ENCODE measurements at regions not wholly inside any gene's neighbourhood (a gene's known extent, or its start where the extent isn't known, plus 50 kb on each side); places are given as distances from the start of the nearest gene placed in this dataset.

DNA sequence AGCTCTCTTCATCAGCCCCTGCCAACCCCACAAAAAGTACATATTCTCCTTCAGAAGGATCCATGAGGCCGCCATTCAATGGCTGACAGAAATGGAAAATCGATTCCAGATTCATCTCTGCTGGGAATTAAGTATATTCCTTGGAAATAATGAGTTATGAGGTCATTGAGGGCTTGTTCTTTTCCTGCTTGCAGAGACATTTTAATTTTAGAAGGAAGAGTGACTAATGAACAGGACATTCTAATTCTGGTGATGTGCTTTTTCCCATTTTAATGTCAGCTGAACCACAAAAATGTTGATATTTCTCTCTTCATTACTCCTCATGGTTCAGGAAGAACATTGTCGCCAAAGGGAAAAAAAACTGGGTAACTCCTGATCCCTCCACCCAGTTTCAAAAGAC is 314.0 kb downstream of the PIK3R1 start:
- DNase-seq (ENCODE audit: low read depth in 2 of 3, low spot score in 2 of 3) = no peak

GRCh38 chr5:68531970-68532369 is 316.4 kb downstream of the PIK3R1 start:
- no peak for DNase-seq (ENCODE audit: low read depth in 2 of 3, low spot score in 2 of 3)

GRCh38 chr5:68533051-68533450 is 317.5 kb downstream of the PIK3R1 start:
- DNase-seq (ENCODE audit: low read depth in 2 of 3, low spot score in 2 of 3) = no peak

GRCh38 chr5:68533571-68534084 is 318.1 kb downstream of the PIK3R1 start:
- DNase-seq (ENCODE audit: low read depth in 2 of 3, low spot score in 2 of 3) = no peak

DNA sequence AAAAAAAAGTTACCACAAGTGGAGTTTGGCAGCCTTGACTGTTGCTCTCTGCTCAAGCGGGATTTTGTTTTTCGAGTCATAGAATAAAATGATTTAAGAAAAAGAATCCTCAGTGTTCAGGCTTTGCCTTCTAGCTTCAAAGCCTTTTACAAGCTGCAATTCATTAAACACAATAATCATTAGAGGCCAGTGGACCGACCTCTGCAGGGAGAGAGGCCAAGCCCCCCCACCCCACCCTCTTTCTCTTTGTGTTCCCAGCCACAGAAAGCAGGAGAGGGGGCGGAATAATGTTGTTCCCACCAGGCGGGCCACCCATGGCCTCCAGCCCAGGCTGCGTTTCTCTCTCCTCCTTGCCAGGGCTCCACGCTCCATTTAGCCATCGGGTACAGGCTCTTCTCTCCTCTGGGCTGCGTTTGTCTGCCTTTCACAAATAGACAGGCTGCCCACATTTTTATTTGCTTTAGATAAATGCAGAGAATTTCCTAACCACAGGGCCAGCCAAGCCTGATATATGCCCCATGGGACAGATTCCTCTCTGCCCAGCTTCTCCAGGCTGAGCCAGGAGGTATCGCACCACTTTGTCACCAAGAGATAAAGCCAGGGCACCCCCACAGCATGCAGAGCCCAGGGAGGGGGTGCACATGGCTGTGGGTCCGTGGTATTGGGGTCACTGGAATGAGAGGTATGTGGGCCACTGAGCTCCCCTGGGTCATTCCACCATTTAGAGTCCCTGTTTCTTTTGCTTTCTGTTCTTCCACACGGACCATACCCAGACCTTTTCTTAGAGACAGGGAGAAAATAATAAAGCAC is 318.8 kb downstream of the PIK3R1 start:
- no peak for DNase-seq (ENCODE audit: low read depth in 2 of 3, low spot score in 2 of 3)

GRCh38 chr5:68534956-68535520 is 319.5 kb downstream of the PIK3R1 start:
- DNase-seq (ENCODE audit: low read depth in 2 of 3, low spot score in 2 of 3) = no peak

GRCh38 chr5:68538814-68539420 is 323.4 kb downstream of the PIK3R1 start:
- no peak for DNase-seq (ENCODE audit: low read depth in 2 of 3, low spot score in 2 of 3)

DNA sequence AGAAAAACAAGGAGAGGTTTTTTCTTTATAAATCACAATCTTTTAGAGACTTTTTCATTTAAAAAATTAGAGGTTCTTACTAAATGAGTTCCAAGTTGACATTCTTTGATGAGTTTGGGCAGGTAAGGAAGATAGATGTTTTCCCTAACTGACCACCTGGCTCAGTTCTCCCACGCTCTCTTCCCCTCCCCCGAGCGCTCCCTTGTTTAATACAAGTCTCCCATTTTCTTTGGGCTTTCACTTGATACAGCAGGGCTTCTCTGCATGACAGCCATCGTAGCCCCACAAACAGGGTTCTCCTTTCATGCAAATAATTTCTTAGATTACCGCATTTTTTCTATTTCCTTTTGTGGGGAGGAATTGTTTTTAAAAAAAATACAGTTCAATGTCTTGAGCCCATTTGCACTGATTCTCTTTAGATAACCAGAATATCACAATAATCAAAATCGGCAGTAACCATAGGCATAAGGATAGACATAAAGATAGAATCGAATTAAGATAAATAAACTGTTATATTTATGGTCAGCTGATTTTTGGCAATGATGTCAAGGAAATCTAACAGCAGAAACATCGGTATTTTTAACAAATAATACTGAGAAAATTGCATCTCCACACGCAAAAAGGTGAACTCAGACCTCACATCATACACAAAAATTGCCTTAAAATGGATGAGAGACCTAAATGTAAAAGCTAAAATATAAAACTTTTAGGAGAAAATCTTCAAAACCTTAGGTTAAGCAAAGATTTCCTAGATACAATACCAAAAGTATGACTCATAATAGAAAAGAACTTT is 325.4 kb downstream of the PIK3R1 start:
- no peak for DNase-seq (ENCODE audit: low read depth in 2 of 3, low spot score in 2 of 3)

DNA sequence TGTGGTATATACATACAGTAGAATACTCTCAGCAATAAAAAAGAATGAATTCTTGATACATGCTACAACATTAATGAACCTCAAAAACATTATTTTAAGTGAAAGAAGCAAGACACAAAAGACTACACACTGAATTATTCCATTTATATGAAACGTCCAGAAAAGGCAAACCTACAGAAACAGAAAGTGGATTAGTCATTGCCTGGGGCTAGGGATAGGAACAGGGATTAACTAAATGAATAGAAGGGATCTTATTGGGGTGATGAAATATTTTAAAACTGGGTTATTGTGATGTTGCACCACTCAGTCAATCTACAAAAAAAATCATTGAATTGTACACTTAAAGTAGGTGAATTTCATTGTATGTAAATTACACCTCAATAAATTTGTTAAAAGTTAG is 326.7 kb downstream of the PIK3R1 start:
- no peak for DNase-seq (ENCODE audit: low read depth in 2 of 3, low spot score in 2 of 3)

DNA sequence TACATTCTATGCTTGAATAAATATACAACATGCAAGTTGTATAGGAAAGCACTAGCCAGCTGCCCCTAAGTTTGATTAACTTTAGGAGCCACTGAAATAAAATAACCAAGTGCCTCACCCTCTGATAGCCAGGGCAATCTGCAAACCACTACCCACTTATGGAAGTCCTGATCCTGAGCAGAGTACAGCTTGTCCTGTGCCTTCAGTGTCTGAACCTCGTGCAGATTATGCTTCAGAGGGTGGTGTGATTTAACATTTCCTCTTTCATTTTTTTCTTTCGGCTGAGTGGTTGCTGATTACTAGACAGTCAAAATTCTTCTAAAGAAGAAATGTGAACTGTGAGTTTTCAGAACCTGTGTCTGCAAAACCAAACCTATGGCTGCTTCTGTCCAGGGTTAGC is 327.7 kb downstream of the PIK3R1 start:
- DNase-seq (ENCODE audit: low read depth in 2 of 3, low spot score in 2 of 3) = no peak

DNA sequence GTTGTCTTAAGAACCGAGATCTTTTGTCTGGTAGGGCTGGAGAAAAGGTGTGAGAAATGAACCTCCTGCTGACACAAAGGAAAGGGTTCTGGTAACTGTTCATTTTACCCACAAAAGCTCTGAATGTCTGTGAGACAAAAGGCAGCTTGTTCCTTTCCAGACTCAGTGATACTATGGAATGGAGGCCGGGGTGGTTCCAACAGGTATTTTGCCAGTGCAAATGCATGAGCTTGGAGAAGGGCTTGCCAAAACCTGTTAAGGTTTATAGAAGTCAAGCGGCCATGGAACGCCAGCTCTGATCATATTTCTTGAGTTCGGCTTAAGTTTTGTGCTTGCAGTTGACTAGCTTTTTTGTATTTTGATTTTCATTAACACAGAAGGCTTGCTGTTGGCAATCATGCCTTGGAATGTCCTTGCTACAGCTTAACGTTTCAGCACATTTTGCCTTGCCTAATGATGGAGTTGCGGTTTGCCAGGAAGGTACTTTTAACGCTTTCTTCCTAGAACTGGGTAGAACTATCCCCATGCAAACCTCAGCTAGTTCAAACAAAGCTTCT is 328.6 kb downstream of the PIK3R1 start:
- no peak for DNase-seq (ENCODE audit: low read depth in 2 of 3, low spot score in 2 of 3)

- no peak for DNase-seq (ENCODE audit: low read depth in 2 of 3, low spot score in 2 of 3)
Measured at GRCh38 chr5:68544648-68545552, 329.3 kb downstream of the PIK3R1 start.

DNA sequence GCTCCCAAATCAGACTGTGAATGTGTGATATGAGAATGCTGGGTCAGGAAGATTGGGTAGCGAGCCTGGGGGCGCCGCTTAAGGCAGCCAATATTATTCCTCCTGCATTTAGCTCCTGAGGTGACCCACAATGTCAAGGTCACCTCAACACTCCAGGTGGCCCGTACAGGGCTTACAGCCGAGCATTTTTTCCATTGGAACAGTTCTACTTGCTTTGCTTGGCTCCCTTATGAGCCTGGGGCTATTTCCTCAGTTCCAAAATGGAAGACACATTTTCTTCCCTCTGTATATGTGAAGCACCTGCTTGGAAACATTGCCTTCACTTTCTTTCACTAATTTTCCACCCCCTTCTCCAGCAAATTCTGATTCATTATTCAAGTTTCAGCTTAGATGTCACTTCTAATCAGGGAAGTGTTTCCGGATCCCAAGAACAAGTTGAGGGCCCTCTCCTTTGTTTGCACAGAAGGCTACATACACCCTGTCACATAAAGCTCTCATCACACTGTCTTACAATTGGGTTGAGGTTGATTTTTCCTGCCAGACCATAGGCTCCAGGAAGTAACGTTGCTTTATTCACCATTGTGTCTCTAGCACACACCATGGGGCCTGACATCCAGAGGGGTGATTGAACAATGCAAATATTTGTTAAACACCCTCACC is 330.2 kb downstream of the PIK3R1 start:
- no peak for DNase-seq (ENCODE audit: low read depth in 2 of 3, low spot score in 2 of 3)

GRCh38 chr5:68547056-68547455 is 331.5 kb downstream of the PIK3R1 start:
- DNase-seq (ENCODE audit: low read depth in 2 of 3, low spot score in 2 of 3) = no peak

- no peak for DNase-seq (ENCODE audit: low read depth in 2 of 3, low spot score in 2 of 3)
Measured at GRCh38 chr5:68547622-68548021, 332.1 kb downstream of the PIK3R1 start.

DNA sequence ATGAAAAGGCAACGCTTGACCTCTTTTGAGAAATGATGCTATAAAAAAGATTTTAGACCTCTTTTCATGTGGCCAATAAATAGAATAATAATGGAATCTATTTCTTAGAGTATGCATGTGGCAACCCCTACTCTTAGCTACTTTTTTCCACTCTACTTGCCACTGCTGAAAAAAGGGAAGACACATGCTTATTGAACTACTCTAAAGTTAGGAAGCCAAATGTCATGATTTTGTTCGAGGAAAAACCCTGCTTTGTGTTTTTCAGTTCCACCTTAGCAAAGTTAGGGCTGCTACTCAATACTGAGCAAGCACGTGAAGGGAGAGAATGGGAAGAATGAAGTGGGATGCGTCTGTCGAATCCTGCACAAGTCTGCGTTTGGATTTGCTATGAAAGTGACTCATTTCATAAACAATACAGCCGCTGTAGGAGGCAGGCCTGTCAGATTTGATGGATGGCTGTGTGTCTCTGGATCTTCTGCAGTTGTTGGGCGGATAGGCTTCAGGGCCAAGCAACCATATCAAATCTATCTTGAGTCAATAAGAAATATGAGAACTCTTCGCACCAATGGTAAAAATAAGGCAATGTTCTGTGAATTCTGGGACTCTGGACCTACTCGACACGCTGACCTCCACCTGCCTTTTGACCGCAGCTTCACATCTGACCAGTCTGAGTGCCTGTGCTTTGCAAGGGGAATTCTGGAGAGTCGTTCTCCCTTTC is 333.6 kb downstream of the PIK3R1 start:
- no peak for DNase-seq (ENCODE audit: low read depth in 2 of 3, low spot score in 2 of 3)

GRCh38 chr5:68550015-68550414 is 334.5 kb downstream of the PIK3R1 start:
- no peak for DNase-seq (ENCODE audit: low read depth in 2 of 3, low spot score in 2 of 3)

- no peak for DNase-seq (ENCODE audit: low read depth in 2 of 3, low spot score in 2 of 3)
Measured at GRCh38 chr5:68551436-68551835, 335.9 kb downstream of the PIK3R1 start.
